NT2/D1 (cell line): ENCODE measurements at regions not wholly inside any gene's neighbourhood (a gene's known extent, or its start where the extent isn't known, plus 50 kb on each side); places are given as distances from the start of the nearest gene placed in this dataset.

Source experiments
- SUZ12 ChIP-seq: IDR thresholded peaks from 2 replicates; pipeline ENCODE4 v1.6.1; 2011; ENCODE audit not compliant: insufficient read length, insufficient read depth; ENCODE audit errors: extremely low read depth
- YY1 ChIP-seq: IDR thresholded peaks from 2 replicates; pipeline ENCODE4 v1.6.1; 2011; ENCODE audit not compliant: insufficient read length, insufficient read depth
- ZNF274 ChIP-seq: IDR thresholded peaks from 2 replicates; pipeline ENCODE4 v1.6.1; 2011; ENCODE audit warnings: mild to moderate bottlenecking, low read depth, low read length

GRCh38 chr1:69504730-69505252 lies 62.9 kb upstream of the LRRC7 start:
- TF ChIP-seq YY1 (no peak), SUZ12 (no peak), ZNF274 (no peak)
